ENCODE measurements at regions not wholly inside any gene's neighbourhood (a gene's known extent, or its start where the extent isn't known, plus 50 kb on each side); places are given as distances from the start of the nearest gene placed in this dataset.

DNA sequence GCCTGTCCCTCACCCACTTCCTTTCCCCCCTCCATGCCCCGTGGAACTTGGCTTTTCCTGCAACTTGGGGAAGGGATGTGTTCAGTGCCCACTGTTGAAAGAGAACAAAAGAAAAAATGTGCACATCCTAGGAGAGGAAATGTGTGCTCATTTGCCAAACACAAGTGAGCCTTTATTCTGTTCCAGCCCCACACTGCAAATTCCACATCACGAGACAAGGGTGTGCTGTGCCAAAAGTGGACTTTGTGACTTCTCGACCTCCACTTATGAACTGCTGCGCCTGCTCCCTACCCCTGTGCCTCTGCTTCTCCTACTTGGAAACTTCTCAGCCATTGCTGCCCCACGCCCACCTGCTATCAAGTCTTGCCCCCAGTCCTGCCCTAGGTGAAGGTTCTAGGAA, 97.0 kb upstream of the GRIK3 start:
- 70% methylated on average over 5 of the region's 5 CpGs for WGBS, 2 donors
- no peak for TF ChIP-seq POLR2A (IDR thresholded peaks at IDR 0.05)
- TF ChIP-seq, protein P1, sequence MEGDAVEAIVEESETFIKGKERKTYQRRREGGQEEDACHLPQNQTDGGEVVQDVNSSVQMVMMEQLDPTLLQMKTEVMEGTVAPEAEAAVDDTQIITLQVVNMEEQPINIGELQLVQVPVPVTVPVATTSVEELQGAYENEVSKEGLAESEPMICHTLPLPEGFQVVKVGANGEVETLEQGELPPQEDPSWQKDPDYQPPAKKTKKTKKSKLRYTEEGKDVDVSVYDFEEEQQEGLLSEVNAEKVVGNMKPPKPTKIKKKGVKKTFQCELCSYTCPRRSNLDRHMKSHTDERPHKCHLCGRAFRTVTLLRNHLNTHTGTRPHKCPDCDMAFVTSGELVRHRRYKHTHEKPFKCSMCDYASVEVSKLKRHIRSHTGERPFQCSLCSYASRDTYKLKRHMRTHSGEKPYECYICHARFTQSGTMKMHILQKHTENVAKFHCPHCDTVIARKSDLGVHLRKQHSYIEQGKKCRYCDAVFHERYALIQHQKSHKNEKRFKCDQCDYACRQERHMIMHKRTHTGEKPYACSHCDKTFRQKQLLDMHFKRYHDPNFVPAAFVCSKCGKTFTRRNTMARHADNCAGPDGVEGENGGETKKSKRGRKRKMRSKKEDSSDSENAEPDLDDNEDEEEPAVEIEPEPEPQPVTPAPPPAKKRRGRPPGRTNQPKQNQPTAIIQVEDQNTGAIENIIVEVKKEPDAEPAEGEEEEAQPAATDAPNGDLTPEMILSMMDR (IDR thresholded peaks at IDR 0.05), result no peak
- Histone ChIP-seq H3K4me1 (no peaks in the 10 kb centered on the region), H3K4me3 (no peak overlapping the region), H3K27ac (no peak overlapping the region), H3K27me3 (no peaks in the 10 kb centered on the region), H3K36me3 (ENCODE audit: low read depth, missing control alignments) (no peaks in the 10 kb centered on the region), H3K9me3 (no peaks in the 10 kb centered on the region)
- no peak for DNase-seq
- intact Hi-C loops (cut with DNase I; ENCODE audit: low total_unique reads), result no loop called here

DNA sequence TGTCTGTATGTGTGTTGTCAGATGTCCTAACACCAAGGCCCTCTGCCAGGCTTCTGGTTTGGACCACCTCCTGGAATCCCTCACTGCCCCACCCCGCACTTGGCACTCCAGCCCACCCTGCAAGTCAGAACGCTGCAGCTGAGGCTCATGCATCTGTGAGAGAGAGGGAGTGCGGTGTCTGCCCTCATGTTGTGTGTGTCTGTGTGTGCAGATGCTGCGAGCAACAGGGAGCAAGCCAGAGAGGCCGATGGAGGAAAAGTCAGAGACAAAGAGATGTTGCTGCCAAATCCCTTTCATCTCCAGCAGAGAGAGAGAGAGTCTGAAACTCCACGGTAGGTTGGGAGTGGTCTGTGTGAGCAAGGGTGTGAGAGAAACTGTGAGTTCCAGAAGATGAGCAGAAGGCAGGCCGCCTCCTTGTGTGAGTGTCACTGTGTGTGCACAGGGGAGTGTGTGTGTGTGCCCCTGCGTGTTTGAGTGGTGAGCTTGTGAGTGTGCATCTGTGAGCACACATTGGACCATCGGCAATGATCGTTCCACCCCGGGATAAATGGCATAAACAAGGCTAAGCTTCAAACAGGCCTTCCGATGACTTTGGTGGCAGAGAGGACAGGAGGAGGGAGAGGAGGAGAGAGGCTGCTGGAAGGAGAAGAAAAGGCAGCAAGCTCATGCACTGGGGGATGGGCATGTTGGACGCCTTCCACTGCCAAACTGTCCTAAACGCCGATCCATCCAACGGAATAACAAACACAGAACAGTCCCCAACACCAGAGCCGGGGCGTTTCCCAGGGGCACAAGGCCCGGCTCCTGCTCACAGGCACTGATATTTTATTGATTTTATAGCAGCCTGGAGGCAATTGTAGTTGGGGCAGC, 99.2 kb upstream of the GRIK3 start:
- WGBS, 2 donors, result 71 to 72% methylated on average over 19 of the region's 19 CpGs
- H3K9me3 ChIP-seq, result no peaks in the 10 kb centered on the region
- H3K36me3 ChIP-seq (ENCODE audit: low read depth, missing control alignments), result no peaks in the 10 kb centered on the region
- H3K27me3 ChIP-seq, result no peaks in the 10 kb centered on the region
- no peak overlapping the region for H3K4me3 ChIP-seq
- no peak overlapping the region for H3K27ac ChIP-seq
- intact Hi-C loops (cut with DNase I; ENCODE audit: low total_unique reads), result no loop called here
- no peak for DNase-seq
- H3K4me1 ChIP-seq, result no peaks in the 10 kb centered on the region
- TF ChIP-seq POLR2A (IDR thresholded peaks at IDR 0.05), result no peak
- TF ChIP-seq, protein P1 (IDR thresholded peaks at IDR 0.05), result no peak

DNA sequence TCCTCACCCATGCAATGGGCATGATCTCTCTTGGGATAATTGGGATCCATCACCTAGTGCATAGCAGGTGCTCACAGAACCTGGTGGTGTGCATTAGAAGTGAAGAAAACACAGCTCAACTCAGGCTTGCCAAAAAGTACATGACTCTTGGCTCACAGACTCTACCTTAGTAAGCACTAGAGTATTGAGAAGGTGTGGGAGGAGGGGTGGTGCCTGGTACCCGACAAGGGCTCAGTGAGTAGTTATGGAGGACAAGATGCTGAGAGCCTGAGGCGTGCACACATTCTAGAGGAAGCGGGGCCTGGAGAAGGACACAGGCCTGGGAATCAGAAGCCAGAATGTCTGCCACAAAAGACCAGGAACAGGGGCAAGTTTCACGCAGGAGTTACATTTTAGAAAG, 100.3 kb upstream of the GRIK3 start:
- H3K4me1 ChIP-seq, result no peaks in the 10 kb centered on the region
- WGBS, 2 donors, result 63 to 70% methylated on average over 4 of the region's 4 CpGs
- TF ChIP-seq, protein P1 (IDR thresholded peaks at IDR 0.05), result no peak
- no peak overlapping the region for H3K27ac ChIP-seq
- H3K27me3 ChIP-seq, result no peaks in the 10 kb centered on the region
- no peaks in the 10 kb centered on the region for H3K36me3 ChIP-seq (ENCODE audit: low read depth, missing control alignments)
- no peak overlapping the region for H3K4me3 ChIP-seq
- H3K9me3 ChIP-seq, result no peaks in the 10 kb centered on the region
- DNase-seq, result no peak
- intact Hi-C loops (cut with DNase I; ENCODE audit: low total_unique reads), result no loop called here

DNA sequence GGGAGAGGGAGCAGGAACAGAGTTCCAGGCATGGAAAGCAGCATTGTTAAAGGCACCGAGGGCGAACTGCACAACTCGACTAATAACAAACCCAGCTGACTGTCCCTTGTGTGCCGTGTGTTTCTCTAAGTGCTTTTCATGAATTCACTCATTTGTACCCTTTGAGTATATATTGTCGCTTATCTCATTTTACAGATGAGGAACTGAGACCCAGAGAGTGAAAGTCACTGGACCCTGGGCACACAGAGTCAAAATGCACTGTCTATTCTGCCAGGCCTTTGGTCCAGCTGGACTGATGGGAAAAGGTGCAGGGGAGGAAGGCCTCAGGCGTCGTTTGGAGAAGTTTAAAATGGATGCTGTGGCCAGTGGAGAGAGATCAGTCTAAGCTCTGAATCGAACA, 100.7 kb upstream of the GRIK3 start:
- TF ChIP-seq POLR2A (IDR thresholded peaks at IDR 0.05), result no peak
- TF ChIP-seq, protein P1 (IDR thresholded peaks at IDR 0.05), result no peak
- no peaks in the 10 kb centered on the region for H3K27me3 ChIP-seq
- no peak overlapping the region for H3K4me3 ChIP-seq
- DNase-seq, result no peak
- H3K27ac ChIP-seq, result no peak overlapping the region
- no peaks in the 10 kb centered on the region for H3K9me3 ChIP-seq
- 74 to 77% methylated on average over 8 of the region's 8 CpGs for WGBS, 2 donors
- no peaks in the 10 kb centered on the region for H3K36me3 ChIP-seq (ENCODE audit: low read depth, missing control alignments)
- intact Hi-C loops (cut with DNase I; ENCODE audit: low total_unique reads), result no loop called here
- H3K4me1 ChIP-seq, result peaks cover 4% of the 10 kb centered on the region

GRCh38 chr1:37137014-37137413, 102.7 kb upstream of the GRIK3 start:
- intact Hi-C loops (cut with DNase I; ENCODE audit: low total_unique reads), result no loop called here
- no peak for DNase-seq
- Histone ChIP-seq H3K27ac (no peak overlapping the region), H3K36me3 (ENCODE audit: low read depth, missing control alignments) (no peaks in the 10 kb centered on the region), H3K4me3 (no peak overlapping the region), H3K4me1 (peaks cover 7% of the 10 kb centered on the region), H3K9me3 (no peaks in the 10 kb centered on the region), H3K27me3 (no peaks in the 10 kb centered on the region)
- 74 to 78% methylated on average over 7 of the region's 7 CpGs for WGBS, 2 donors
- TF ChIP-seq, protein P1 (IDR thresholded peaks at IDR 0.05), result no peak
- TF ChIP-seq POLR2A (IDR thresholded peaks at IDR 0.05), result no peak

Measured in testis (tissue), 2 donors.